CD4-positive, alpha-beta T cell (primary cell): ENCODE measurements at regions not wholly inside any gene's neighbourhood (a gene's known extent, or its start where the extent isn't known, plus 50 kb on each side); places are given as distances from the start of the nearest gene placed in this dataset.

Experiments used
- ATAC-seq: fragments of 200-7000 bp; cut with Tn5 transposase; one replicate; pipeline ENCODE4 v1.10.0; 2022; ENCODE audit warnings: mild to moderate bottlenecking; ENCODE audit not compliant: poor library complexity
- CTCF ChIA-PET: fragments of 350-600 bp; sonication (Branson Sonifier 250); formaldehyde crosslinking; loops from one replicate; lab custom pipeline; 2021; ENCODE audit warnings: antibody characterized with exemption, inconsistent platforms; lab: Charles Lee
- POLR2A ChIA-PET: fragments of 350-600 bp; sonication (Branson Sonifier 250); formaldehyde crosslinking; loops from one replicate; lab custom pipeline; 2021; ENCODE audit warnings: antibody characterized with exemption, inconsistent platforms; lab: Charles Lee
- DNase-seq, 14 experiments: peaks; one replicate each; pipeline ENCODE4 v3.0.0-alpha.2; 2013 to 2020; ENCODE audit warnings: mixed read lengths in 2 of 14
- H3K27ac ChIP-seq, 2 donors: one replicate each; pipeline versions ENCODE4 v1.5.1 to v1.7.0; 2013; ENCODE audit warnings: low read length in 2 of 2, low read depth in 1 of 2, mild to moderate bottlenecking in 1 of 2
- H3K27me3 ChIP-seq, 2 experiments: 1 replicate in 1 of 2; 2 replicates in 1 of 2; pipeline versions ENCODE4 v1.6.1 to v1.7.0; 2013; ENCODE audit warnings: low read length in 2 of 2, control low read depth in 1 of 2, mild to moderate bottlenecking in 1 of 2, moderate library complexity in 1 of 2; ENCODE audit not compliant: insufficient read depth in 2 of 2, control insufficient read depth in 1 of 2
- H3K36me3 ChIP-seq: one replicate; pipeline ENCODE4 v1.6.1; 2013; ENCODE audit warnings: low read length, control low read depth; ENCODE audit not compliant: insufficient read depth
- H3K4me1 ChIP-seq: one replicate; pipeline ENCODE4 v1.6.1; 2013; ENCODE audit warnings: low read length, control low read depth; ENCODE audit not compliant: insufficient read depth
- H3K4me3 ChIP-seq: one replicate; pipeline ENCODE4 v1.5.1; 2013; ENCODE audit warnings: mild to moderate bottlenecking, low read length, moderate library complexity
- H3K9me3 ChIP-seq, 2 experiments: 1 replicate in 1 of 2; 2 replicates in 1 of 2; pipeline versions ENCODE4 v1.6.1 to v1.7.0; 2013; ENCODE audit warnings: low read length in 2 of 2, mild to moderate bottlenecking in 2 of 2, control low read depth in 1 of 2, moderate library complexity in 1 of 2; ENCODE audit not compliant: control insufficient read depth in 1 of 2, insufficient read depth in 1 of 2
- H3K27ac Mint-ChIP-seq: one replicate; pipeline ENCODE4 v1.8.0; 2020; ENCODE audit warnings: mixed read lengths
- H3K27me3 Mint-ChIP-seq: one replicate; pipeline ENCODE4 v1.8.0; 2021; ENCODE audit warnings: mixed read lengths
- H3K36me3 Mint-ChIP-seq: one replicate; pipeline ENCODE4 v1.8.0; 2021; ENCODE audit warnings: low read depth, mixed read lengths
- H3K4me1 Mint-ChIP-seq: one replicate; pipeline ENCODE4 v1.8.0; 2021; ENCODE audit warnings: low read depth, mixed read lengths
- H3K4me3 Mint-ChIP-seq: one replicate; pipeline ENCODE4 v1.8.0; 2020; ENCODE audit warnings: mild to moderate bottlenecking, mixed read lengths
- H3K9me3 Mint-ChIP-seq: one replicate; pipeline ENCODE4 v1.8.0; 2020; ENCODE audit warnings: mixed read lengths
- CTCF ChIP-seq: fragments of 200-600 bp; IDR thresholded peaks from one replicate; pipeline ENCODE4 v1.8.0; 2022; ENCODE audit warnings: antibody characterized with exemption, mild to moderate bottlenecking
- intact Hi-C, 2 experiments: fragments of 100-400 bp; cut with DNase I in 1 of 2; cut with micrococcal nuclease in 1 of 2; formaldehyde crosslinking; loops; one replicate each; pipeline versions ENCODE4 v1.15.1 to v1.9.0; 2023 to 2025; cut with DNase I, micrococcal nuclease

GRCh38 chr14:40374221-40374620, 942.0 kb upstream of the FBXO33 start:
- CTCF ChIA-PET = no interaction called here
- Mint-ChIP-seq H3K27ac (no peak overlapping the region), H3K4me3 (no peak overlapping the region), H3K27me3 (no peaks in the 10 kb centered on the region), H3K4me1 (no peaks in the 10 kb centered on the region), H3K9me3 (no peaks in the 10 kb centered on the region), H3K36me3 (no peaks in the 10 kb centered on the region)
- DNase-seq = no peak
- Histone ChIP-seq H3K4me1 (no peaks in the 10 kb centered on the region), H3K27me3 (no peaks in the 10 kb centered on the region), H3K36me3 (no peaks in the 10 kb centered on the region), H3K27ac (no peak overlapping the region), H3K9me3 (no peaks in the 10 kb centered on the region), H3K4me3 (no peak overlapping the region)
- intact Hi-C loops = no loop called here
- no peak for TF ChIP-seq CTCF
- ATAC-seq = no peak
- POLR2A ChIA-PET = no interaction called here

GRCh38 chr14:40371011-40371410, 938.8 kb upstream of the FBXO33 start:
- intact Hi-C loops = no loop called here
- CTCF ChIA-PET = no interaction called here
- no peak overlapping the region for H3K27ac ChIP-seq
- Mint-ChIP-seq H3K4me1 (no peaks in the 10 kb centered on the region), H3K4me3 (no peak overlapping the region), H3K27me3 (no peaks in the 10 kb centered on the region), H3K27ac (no peak overlapping the region), H3K9me3 (no peaks in the 10 kb centered on the region), H3K36me3 (no peaks in the 10 kb centered on the region)
- no peak overlapping the region for H3K4me3 ChIP-seq
- H3K36me3 ChIP-seq = no peaks in the 10 kb centered on the region
- POLR2A ChIA-PET = no interaction called here
- ATAC-seq (no peak), DNase-seq (no peak)
- no peaks in the 10 kb centered on the region for H3K9me3 ChIP-seq
- no peak for TF ChIP-seq CTCF
- H3K4me1 ChIP-seq = no peaks in the 10 kb centered on the region
- no peaks in the 10 kb centered on the region for H3K27me3 ChIP-seq

- Histone ChIP-seq H3K4me1 (no peaks in the 10 kb centered on the region), H3K36me3 (no peaks in the 10 kb centered on the region), H3K9me3 (no peaks in the 10 kb centered on the region), H3K4me3 (no peak overlapping the region), H3K27ac (no peak overlapping the region), H3K27me3 (no peaks in the 10 kb centered on the region)
- Mint-ChIP-seq H3K27me3 (no peaks in the 10 kb centered on the region), H3K4me3 (no peak overlapping the region), H3K4me1 (no peaks in the 10 kb centered on the region), H3K36me3 (no peaks in the 10 kb centered on the region), H3K9me3 (no peaks in the 10 kb centered on the region), H3K27ac (no peak overlapping the region)
- ChIA-PET CTCF (no interaction called here), POLR2A (no interaction called here)
- intact Hi-C loops = no loop called here
- no peak for TF ChIP-seq CTCF
- DNase-seq (no peak), ATAC-seq (no peak)
These were observed 936.1 kb upstream of the FBXO33 start for GRCh38 chr14:40368314-40368713.
